ENCODE measurements at regions not wholly inside any gene's neighbourhood (a gene's known extent, or its start where the extent isn't known, plus 50 kb on each side); places are given as distances from the start of the nearest gene placed in this dataset.

DNA sequence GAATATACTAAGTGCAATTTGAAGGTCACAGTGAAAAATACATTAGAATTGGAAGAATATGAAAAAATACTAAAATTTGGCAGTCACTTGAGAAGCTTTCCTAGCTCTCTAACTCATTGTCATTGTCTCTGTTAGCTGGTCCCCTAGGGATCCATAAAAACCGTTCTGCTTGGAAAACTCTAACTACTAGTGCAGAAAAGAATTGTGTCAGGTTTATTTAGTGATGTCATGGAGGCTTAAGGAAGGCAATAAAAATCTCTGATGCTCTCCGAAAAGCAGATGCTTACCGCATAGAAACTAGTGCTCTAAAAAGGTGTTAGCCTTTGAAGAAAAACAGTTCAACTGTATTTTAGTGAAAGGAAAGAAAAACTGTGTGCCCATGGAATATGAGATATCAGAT is 150.1 kb upstream of the DLGAP1 start:
- H3K4me1 ChIP-seq, result no peaks in the 10 kb centered on the region
- H3K9me3 ChIP-seq, result no peaks in the 10 kb centered on the region
- H3K4me3 ChIP-seq, result no peak overlapping the region
- no peak for DNase-seq (ENCODE audit: low spot score in 2 of 2)
- WGBS, 2 donors, result 16 to 33% methylated on average over 3 of the region's 3 CpGs
- H3K27me3 ChIP-seq, result no peaks in the 10 kb centered on the region
- H3K36me3 ChIP-seq, result no peaks in the 10 kb centered on the region
- no peak overlapping the region for H3K27ac ChIP-seq
- no peak for TF ChIP-seq POLR2A (IDR thresholded peaks at IDR 0.05)
- no peak for TF ChIP-seq EP300 (IDR thresholded peaks at IDR 0.05)
- TF ChIP-seq CTCF (IDR thresholded peaks at IDR 0.05), result no peak

GRCh38 chr18:4603955-4604354 is 148.8 kb upstream of the DLGAP1 start:
- H3K27ac ChIP-seq, result no peak overlapping the region

GRCh38 chr18:4599312-4599711 is 144.2 kb upstream of the DLGAP1 start:
- Histone ChIP-seq H3K27ac (no peak overlapping the region), H3K4me3 (no peak overlapping the region), H3K4me1 (no peaks in the 10 kb centered on the region), H3K9me3 (no peaks in the 10 kb centered on the region), H3K36me3 (no peaks in the 10 kb centered on the region), H3K27me3 (no peaks in the 10 kb centered on the region)
- DNase-seq (ENCODE audit: low spot score in 2 of 2), result no peak
- WGBS, 2 donors, result 62 to 65% methylated on average over 4 of the region's 4 CpGs
- TF ChIP-seq CTCF (IDR thresholded peaks at IDR 0.05) (no peak), POLR2A (IDR thresholded peaks at IDR 0.05) (no peak), EP300 (IDR thresholded peaks at IDR 0.05) (no peak)

More at GRCh38 chr18:4603955-4604354, 148.8 kb upstream of the DLGAP1 start:
- no peaks in the 10 kb centered on the region for H3K4me1 ChIP-seq
- whole genome bisulfite sequencing, 2 donors, result 83 to 88% methylated on average over 7 of the region's 7 CpGs
- H3K36me3 ChIP-seq, result no peaks in the 10 kb centered on the region
- H3K9me3 ChIP-seq, result no peaks in the 10 kb centered on the region
- H3K4me3 ChIP-seq, result no peak overlapping the region
- no peak for TF ChIP-seq CTCF (IDR thresholded peaks at IDR 0.05)
- no peak for TF ChIP-seq EP300 (IDR thresholded peaks at IDR 0.05)
- no peak for TF ChIP-seq POLR2A (IDR thresholded peaks at IDR 0.05)
- H3K27me3 ChIP-seq, result no peaks in the 10 kb centered on the region
- no peak for DNase-seq (ENCODE audit: low spot score in 2 of 2)

DNA sequence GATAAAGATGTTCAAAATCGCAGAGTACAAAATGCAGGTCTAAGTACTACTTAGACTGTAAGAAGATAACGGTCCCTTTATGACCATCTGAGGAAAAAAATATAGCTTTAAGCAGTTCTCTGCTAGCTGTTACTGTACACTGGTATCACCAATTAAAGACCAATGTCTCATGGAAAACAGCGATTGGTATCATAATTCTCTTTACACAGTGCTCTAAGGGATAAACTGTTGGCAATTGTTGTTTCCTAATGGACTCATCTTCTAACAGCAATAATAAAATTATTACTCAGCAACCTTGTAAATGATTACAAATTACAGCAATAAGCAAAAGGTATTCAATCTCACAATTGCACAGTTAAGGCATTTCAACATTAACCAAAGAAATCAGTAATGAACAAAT is 142.2 kb upstream of the DLGAP1 start:
- no peaks in the 10 kb centered on the region for H3K36me3 ChIP-seq
- no peak for DNase-seq (ENCODE audit: low spot score in 2 of 2)
- TF ChIP-seq POLR2A (IDR thresholded peaks at IDR 0.05) (no peak), CTCF (IDR thresholded peaks at IDR 0.05) (no peak), EP300 (IDR thresholded peaks at IDR 0.05) (no peak)
- WGBS, 2 donors, result 75 to 90% methylated on average over 3 of the region's 3 CpGs
- H3K27me3 ChIP-seq, result no peaks in the 10 kb centered on the region
- no peaks in the 10 kb centered on the region for H3K4me1 ChIP-seq
- H3K27ac ChIP-seq, result no peak overlapping the region
- no peaks in the 10 kb centered on the region for H3K9me3 ChIP-seq
- H3K4me3 ChIP-seq, result no peak overlapping the region

DNA sequence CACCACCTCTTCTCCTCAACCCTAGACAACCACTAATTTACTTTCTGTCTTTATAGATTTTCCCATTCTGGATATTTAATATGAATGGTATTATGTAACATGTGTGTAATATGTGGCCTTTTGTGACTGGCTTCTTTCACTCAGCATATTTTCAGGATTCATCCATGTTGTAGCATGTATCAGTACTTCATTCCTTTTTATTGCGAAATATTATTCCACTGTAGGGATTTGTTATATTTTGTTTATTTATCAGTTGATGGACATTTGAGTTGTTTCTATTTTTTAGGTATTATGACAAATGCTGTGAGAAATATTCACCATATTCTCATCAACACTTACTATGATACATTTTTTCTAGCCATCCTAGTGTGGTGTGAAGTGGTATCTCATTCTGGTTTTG is 138.8 kb upstream of the DLGAP1 start:
- H3K4me1 ChIP-seq, result no peaks in the 10 kb centered on the region
- H3K4me3 ChIP-seq, result no peak overlapping the region
- H3K36me3 ChIP-seq, result no peaks in the 10 kb centered on the region
- H3K9me3 ChIP-seq, result no peaks in the 10 kb centered on the region
- TF ChIP-seq EP300 (IDR thresholded peaks at IDR 0.05) (no peak), POLR2A (IDR thresholded peaks at IDR 0.05) (no peak), CTCF (IDR thresholded peaks at IDR 0.05) (no peak)
- 97 to 98% methylated on average over 1 of the region's 1 CpG for WGBS, 2 donors
- H3K27ac ChIP-seq, result no peak overlapping the region
- H3K27me3 ChIP-seq, result no peaks in the 10 kb centered on the region
- DNase-seq (ENCODE audit: low spot score in 2 of 2), result no peak
